ENCODE measurements at regions not wholly inside any gene's neighbourhood (a gene's known extent, or its start where the extent isn't known, plus 50 kb on each side); places are given as distances from the start of the nearest gene placed in this dataset.
"Not testable (repeated sequence)": the region's sequence is repeated elsewhere in the genome, so short reads cannot be mapped to it uniquely, and the experiment has no call there.

DNA sequence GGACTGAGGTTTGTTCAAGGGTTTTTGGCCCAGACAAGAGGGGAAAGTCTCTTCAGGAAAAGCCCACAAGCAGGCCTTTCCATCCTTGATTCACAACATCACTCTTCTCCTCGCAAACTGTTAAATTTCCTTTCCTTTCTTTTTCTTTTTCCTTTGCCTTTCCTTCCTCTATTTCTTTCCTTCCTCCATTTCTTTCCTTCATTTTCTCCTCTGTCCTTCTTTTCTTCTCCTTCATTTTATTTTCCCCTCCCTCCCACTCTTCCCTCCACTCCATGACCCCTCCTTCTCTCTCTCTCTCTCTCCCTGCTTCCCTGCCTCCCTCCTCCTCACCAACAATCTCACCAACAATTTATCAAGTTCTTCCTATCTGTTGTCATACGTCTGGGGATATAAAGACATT lies 89.1 kb downstream of the FAM72B start:
- FAIRE-seq; DNase-seq (ENCODE audit: insufficient read length, low spot score): not testable (repeated sequence)

DNA sequence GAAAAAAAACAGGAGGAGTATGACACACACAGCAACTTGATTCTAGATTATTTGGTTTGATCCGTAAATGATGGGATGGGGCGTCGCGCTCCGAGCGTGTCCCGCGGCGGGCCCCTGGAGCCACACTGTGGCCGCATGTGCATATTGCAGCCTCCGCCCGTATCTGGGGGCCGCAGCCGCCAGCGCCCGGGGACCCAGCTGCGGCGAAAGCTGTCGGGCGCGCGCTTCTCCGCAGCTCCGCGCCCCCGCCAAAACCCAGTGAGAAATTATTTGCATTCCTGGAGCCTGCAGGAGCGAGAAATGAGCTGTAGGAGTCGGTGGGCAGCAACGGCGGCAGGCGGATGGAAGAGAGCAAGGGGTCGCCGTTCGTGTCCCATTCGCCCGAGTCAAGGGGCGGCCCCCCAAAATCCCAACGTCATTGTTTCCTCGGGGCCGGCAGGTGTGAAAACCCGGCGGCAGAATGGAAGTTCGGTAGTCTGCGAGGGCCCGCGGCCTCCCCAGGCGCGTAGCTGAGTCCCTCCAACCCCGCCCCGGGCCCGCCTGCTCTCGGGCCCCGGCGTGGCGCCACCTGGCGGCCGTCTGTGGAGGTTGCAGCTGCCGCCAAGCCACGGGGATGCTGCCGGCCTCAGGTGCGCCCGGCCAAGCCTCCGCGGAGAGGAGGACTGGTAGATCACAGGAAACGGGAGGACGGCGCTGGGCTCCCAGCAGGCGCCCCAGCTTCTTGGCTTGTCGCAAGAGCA lies 86.8 kb downstream of the FAM72B start:
- DNase-seq (ENCODE audit: insufficient read length, low spot score); FAIRE-seq: not testable (repeated sequence)

DNA sequence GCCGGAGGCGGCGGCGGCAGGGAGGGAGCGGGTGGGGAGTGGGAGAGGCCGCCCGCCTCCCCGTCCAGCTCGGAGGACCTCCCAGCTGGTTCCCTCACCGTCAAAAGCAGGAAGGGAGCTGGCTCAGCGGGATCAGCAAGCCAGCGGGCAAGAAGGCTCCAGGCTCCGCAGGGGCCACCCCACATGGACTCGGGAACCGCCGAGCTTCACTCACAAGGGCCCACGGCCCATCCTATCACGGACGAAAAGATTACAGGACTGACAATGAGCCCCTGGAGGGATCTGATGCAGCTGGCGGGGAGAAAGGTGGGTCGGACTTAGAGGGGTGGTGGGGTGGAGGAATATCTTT lies 86.3 kb downstream of the FAM72B start:
- not testable (repeated sequence) for DNase-seq (ENCODE audit: insufficient read length, low spot score); FAIRE-seq

DNA sequence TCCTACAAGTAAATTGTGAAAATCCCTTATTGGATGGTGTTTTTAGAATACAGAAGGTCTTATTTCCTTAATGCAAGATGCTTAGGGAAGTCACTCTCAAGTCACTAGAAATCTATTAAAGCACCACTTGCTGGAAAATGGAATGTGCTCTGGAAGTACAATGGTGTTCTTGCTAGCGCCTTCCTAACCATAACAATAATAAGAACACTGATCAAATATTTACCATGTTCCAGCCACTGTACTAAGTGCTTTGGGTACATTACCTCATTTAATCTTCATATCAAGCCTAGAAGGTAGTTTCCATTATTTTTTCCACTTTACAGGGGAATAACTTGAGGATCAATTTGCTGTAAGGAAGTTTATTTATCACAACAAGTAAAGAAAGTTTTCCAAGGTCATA lies 75.1 kb downstream of the FAM72B start:
- DNase-seq (ENCODE audit: insufficient read length, low spot score); FAIRE-seq: not testable (repeated sequence)

DNA sequence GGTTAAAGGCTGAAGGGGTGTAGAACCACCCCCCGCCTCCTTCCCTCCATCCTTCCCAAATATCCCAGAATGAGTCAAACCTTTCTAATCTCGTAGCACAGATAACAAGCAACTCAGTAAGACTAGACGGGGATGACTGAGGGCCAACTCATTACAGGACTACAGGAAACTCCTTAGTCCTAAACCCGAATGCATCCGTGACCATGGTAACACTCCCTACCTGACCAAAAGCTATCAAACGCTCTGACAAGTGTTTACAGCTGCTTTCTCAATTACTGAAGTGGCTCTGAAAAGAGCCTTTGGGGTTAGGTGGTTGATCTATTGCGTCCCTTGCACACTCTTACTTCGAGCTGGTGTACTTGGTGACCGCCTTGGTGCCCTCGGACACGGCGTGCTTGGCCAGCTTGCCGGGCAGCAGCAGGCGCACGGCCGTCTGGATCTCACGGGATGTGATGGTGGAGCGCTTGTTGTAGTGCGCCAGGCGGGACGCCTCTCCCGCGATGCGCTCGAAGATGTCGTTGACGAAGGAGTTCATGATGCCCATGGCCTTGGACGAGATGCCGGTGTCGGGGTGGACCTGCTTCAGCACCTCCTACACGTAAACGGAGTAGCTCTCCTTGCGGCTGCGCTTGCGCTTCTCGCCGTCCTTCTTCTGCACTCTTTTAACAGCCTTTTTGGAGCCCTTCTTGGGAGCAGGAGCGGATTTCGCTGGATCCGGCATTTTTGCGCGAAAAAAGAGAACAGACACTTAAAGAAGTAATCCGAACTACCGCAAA lies 67.4 kb downstream of the FAM72B start:
- DNase-seq (ENCODE audit: insufficient read length, low spot score), result not testable (repeated sequence)

DNA sequence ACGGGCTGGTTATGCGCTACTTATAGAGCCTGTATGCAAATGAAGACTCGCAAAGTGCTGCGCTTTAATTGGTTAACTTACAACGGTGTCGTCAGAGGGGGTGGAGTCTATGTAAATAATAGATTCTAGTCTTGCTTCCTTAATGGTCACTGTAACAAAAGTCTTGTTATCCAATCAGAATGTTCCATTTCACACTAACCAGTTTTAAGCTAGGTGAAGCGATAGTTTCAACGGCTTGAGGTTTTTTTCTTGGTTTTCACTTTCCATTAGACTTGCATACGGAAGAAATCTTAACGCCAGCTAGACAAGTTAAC lies 66.9 kb downstream of the FAM72B start:
- not testable (repeated sequence) for FAIRE-seq; DNase-seq (ENCODE audit: insufficient read length, low spot score)

More for the DNA sequence above, 67.4 kb downstream of the FAM72B start:
- FAIRE-seq, result not testable (repeated sequence)

DNA sequence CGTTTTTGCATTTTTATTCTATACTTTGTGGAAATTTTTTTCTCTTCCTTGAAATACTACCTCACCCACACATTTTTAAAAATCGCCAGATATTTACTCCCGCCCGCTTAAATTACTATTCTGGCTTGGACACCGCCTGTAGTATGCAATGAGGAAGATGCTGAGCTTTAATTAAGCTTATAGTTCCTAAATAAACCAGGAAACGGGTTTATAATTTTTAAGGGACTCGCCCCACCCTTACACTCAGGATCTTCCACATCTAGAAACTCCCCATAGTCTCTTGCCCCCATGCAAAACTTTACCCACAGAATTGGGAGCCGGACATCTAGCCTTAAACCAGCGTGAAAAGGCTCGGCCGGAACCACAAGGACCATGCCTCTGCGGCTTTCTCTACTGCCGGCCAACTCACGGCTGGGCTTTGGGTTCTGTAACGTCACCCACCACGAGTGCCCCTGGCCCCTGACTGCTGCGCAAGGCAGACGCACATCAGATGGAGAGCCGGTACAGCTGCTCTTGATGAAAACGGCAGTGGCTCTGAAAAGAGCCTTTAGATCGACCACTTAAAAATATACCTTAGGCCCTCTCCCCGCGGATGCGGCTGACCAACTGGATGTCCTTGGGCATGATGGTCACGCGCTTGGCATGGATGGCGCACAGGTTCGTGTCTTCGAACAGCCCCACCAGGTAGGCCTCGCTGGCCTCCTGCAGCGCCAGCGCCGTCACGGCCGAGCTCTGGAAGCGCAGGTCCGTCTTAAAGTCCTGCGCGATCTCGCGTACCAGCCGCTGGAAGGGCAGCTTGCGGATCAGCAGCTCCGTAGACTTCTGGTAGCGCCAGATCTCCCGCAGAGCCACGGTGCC lies 66.3 kb downstream of the FAM72B start:
- not testable (repeated sequence) for FAIRE-seq; DNase-seq (ENCODE audit: insufficient read length, low spot score)
